ENCODE measurements at regions not wholly inside any gene's neighbourhood (a gene's known extent, or its start where the extent isn't known, plus 50 kb on each side); places are given as distances from the start of the nearest gene placed in this dataset.

DNA sequence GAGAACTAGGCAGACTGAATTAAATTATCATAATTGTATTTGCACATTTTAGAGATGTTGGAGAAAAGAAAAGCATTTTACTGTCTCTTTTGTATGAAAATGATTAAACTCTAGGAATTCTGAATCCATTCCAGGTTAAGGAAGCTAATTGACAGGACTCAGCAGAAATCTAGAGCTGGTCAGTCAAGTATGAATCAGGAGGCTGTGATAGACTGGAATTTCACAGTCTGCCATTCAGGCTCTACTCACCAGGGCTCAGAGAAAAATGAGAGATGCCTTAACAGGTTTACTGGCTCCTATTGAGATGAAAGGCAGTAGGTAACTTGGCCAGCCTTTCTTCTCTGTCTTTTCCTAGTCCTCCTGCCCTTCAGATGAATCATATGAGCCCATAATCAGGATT lies 693.9 kb upstream of the CHORDC1 start:
- TF ChIP-seq, protein P1, sequence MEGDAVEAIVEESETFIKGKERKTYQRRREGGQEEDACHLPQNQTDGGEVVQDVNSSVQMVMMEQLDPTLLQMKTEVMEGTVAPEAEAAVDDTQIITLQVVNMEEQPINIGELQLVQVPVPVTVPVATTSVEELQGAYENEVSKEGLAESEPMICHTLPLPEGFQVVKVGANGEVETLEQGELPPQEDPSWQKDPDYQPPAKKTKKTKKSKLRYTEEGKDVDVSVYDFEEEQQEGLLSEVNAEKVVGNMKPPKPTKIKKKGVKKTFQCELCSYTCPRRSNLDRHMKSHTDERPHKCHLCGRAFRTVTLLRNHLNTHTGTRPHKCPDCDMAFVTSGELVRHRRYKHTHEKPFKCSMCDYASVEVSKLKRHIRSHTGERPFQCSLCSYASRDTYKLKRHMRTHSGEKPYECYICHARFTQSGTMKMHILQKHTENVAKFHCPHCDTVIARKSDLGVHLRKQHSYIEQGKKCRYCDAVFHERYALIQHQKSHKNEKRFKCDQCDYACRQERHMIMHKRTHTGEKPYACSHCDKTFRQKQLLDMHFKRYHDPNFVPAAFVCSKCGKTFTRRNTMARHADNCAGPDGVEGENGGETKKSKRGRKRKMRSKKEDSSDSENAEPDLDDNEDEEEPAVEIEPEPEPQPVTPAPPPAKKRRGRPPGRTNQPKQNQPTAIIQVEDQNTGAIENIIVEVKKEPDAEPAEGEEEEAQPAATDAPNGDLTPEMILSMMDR (IDR thresholded peaks at IDR 0.05; ENCODE audit: low read depth, low read length, poor library complexity, severe bottlenecking): no peak
- no peak for TF ChIP-seq EZH2phosphoT487 (IDR thresholded peaks at IDR 0.05; ENCODE audit: borderline replicate concordance, low read length)

Measured in DOHH2 (cell line).